ENCODE measurements at regions not wholly inside any gene's neighbourhood (a gene's known extent, or its start where the extent isn't known, plus 50 kb on each side); places are given as distances from the start of the nearest gene placed in this dataset.

GRCh38 chr5:97923997-97924396, 741.0 kb upstream of the RIOK2 start:
- TF ChIP-seq, protein P1, sequence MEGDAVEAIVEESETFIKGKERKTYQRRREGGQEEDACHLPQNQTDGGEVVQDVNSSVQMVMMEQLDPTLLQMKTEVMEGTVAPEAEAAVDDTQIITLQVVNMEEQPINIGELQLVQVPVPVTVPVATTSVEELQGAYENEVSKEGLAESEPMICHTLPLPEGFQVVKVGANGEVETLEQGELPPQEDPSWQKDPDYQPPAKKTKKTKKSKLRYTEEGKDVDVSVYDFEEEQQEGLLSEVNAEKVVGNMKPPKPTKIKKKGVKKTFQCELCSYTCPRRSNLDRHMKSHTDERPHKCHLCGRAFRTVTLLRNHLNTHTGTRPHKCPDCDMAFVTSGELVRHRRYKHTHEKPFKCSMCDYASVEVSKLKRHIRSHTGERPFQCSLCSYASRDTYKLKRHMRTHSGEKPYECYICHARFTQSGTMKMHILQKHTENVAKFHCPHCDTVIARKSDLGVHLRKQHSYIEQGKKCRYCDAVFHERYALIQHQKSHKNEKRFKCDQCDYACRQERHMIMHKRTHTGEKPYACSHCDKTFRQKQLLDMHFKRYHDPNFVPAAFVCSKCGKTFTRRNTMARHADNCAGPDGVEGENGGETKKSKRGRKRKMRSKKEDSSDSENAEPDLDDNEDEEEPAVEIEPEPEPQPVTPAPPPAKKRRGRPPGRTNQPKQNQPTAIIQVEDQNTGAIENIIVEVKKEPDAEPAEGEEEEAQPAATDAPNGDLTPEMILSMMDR (IDR thresholded peaks at IDR 0.05; ENCODE audit: poor library complexity), result no peak
- TF ChIP-seq EZH2 (IDR thresholded peaks at IDR 0.05; ENCODE audit: borderline replicate concordance), result no peak
